GM03348 (cell line): ENCODE measurements at regions not wholly inside any gene's neighbourhood (a gene's known extent, or its start where the extent isn't known, plus 50 kb on each side); places are given as distances from the start of the nearest gene placed in this dataset.

Experiments used
- DNase-seq: peaks from one replicate; pipeline ENCODE4 v3.0.0; 2012; ENCODE audit warnings: low spot score

DNA sequence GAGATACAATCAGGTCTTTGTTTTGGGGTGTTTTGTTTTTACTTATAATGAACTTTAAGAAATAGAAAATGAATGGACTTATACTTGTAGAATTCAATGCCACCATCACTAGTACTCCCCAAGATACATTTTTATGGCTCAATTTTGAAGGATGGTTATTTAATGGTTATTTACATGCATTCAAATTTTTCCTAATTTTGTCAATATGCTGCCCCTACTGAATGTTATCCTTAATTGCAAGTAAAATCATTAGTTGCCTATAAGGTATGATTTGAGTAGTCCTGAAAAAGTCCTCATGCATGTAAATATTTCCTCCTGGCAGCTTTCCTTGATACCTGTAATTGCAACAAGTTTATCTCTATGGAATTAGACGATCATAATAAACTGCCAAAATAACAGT lies 391.2 kb downstream of the BCAT1 start:
- no peak for DNase-seq

DNA sequence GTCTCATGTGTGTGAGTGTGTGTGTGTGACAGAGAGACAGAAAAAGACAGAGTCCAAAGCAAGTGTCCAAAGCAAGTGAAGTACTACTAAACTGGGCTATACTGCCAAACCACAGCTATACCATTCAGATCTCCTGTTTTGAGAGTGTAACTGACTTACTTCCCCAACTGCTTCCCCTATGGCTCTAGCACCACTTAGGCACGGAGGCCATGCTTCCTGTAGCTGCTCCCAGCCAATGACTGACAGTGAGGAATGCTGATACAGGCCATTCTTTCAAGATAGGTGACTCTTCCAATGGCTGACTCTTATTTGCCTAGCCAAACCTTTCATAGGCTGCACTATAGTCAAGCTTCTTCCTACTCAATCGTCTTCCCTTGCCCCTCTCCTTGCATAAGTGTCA lies 393.2 kb downstream of the BCAT1 start:
- DNase-seq = no peak

DNA sequence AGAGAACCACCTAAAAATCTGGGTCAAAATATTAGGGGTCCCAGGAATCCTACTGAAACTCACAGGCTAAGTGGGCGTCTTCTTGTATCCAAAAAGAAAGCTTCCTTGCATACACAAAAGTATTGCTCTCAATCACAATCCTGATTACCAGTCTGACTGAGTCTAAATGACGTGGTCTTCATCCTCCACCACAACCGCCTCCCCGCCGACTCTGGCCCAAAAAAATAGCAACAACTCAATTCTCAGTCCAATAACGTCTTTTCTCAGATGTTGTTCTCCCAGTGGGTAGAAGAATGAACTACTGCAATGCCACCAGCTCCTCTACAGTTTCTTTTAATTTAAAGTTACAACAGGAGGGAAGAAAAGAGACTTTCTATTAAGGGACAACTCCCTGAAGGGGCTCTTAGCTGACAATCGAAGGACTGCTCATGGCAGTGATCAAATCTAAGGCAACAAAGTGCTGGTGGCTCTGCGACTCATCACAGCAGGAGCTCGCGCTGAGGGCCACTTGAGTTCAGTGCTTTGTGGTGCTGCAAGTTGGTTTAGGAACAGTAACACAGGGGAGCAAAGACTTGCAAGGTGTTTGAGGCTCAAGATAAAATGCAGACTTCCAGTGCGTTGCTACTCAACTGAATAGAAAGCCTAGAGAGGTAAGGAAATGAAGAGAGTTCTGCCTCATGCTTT lies 394.1 kb downstream of the BCAT1 start:
- no peak for DNase-seq

DNA sequence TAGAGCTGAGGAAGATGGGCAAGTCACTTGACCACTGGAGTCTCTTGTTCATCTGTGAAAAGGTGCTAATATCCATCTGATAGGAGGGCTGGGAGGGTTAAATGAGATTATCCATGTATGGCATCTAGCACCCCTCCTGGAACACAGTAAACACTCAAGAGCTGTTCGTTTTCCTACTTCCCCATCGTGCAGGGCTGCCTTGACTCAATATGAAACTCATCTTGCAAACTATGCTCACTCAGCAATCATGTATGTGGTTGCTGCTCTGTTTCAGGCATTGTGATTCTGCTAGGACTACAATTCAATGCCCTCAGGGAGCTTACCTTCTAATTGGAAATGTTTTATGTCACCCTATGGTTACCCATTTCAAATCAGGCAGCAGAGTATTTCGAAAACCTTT lies 395.6 kb downstream of the BCAT1 start:
- DNase-seq = no peak

DNA sequence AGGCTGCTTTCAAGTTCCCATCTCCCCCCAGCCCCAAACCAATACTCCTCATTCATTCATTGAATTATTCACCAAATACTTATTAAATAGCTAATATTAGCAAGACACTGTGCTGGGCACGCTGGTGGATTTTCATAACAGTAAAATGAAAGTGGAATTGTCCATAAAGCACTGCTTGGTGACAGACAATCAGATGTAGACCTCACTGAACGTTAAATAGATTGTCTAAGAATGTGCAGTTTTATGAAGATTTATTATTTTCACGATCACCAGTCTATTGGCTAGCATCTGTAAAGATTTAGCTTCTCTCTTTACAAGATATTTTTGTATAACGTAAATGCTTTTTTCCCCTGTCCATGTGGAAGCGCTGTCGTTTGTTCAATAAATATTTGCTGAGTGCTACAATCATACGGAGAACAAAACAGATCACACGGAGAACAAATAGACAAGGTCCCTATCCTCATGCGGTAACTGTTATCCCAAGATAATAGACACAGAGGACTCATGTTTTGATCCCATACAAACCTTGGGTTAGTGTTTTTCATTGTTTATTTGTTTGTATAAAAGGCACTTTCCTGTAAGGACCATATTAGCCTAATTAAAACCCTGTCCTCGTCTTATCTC lies 397.6 kb downstream of the BCAT1 start:
- DNase-seq = no peak

DNA sequence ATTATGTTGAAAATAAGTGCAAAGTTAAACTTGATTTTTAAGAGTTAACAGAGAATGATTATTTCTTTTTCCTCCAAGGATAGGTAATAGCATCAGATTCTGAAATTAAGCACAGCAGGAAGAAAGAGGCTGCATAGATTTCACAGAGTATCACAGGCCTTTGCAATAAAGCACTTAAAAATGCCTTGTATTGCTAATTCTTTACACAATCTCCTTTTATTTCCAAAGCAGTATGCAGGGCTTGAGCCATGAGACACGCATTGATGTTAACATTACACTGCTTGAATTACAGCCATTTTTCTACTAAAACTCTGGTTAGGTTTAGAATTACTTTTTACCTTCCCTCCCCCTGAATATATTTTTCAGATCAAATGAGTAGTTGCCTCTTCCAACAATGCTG lies 398.3 kb downstream of the BCAT1 start:
- no peak for DNase-seq

DNA sequence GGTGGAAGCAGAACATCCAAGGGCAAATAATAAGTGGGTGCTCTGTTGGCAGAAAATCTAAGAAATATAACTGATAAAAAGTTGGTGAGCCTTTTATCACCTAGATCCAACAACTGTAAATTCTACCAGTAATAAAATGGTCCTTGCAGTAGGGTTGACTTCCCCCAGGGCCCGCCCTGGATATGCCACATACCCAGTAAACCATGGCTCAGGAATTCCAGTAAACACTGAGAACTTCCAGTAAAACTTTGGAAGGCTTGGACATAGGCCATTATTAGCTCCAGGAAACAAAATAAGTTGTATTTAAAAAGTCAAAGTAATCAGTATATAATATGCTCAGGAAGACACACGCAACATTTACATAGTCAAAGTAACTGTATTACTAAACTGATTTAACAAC lies 402.2 kb downstream of the BCAT1 start:
- no peak for DNase-seq

DNA sequence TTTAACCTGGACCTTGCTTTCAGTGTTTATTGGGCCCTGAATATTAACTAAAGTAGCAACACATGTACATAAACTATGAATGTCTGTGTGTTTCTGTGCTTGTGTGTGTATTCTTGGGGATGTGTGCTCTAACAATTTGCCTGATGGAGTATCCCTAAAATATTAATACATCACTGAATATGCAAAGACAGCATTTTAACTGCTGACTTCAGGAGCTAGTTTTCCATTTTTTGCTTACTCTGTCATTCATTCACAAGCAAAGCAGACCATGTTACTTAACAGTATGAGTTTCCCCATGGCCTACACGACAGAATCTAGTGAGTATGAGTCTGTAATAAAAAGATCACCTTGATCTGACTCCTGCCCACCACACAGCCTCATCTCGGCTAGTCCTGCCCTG lies 402.8 kb downstream of the BCAT1 start:
- DNase-seq = no peak

DNA sequence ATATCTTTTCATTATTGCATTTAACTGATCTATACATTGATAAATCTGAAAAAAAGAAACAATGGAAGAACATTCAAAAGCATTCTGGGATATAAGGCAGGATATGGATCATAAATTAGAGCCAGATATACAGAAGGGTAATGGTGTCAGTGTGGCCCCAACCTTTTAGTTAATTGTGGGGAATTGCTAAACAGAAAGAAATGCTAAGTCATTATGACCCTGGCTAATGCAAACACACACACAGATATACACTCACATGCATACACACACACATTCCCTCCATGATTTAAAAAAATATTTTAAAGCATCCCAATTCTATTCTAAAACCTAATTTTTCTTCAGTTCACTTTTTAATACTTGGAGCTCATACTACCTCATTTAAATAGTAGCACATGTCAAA lies 404.5 kb downstream of the BCAT1 start:
- no peak for DNase-seq

DNA sequence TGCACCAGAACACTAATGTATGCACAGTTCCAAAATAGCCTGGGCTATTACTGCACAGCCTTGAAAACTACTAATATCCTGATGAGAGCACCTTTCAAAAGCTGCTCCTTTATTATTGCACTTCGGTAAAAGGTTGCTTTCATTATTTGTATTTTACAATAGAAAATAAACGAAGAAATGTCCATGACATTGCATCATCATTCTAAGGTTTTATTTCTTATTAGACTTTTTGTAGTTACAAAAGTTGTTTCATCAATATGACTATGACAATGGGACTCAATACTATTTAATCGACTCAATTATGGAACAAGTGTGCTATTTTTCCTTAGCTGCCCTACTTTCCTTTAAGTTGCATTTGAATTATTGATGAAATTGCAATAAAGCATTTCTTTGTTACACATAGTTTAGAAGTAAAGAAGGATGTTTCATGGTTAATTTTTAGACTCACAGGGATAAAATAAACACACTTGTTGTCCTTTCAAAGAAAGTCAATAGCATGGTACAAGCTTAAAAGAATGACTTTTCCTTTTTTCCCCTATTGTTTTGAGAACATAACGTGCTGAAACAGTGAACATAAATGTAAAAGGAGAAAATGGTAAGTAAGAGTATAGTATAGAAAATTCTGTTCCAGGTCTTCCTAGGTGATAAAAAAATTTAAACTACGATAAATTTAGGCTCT lies 407.6 kb downstream of the BCAT1 start:
- no peak for DNase-seq

DNA sequence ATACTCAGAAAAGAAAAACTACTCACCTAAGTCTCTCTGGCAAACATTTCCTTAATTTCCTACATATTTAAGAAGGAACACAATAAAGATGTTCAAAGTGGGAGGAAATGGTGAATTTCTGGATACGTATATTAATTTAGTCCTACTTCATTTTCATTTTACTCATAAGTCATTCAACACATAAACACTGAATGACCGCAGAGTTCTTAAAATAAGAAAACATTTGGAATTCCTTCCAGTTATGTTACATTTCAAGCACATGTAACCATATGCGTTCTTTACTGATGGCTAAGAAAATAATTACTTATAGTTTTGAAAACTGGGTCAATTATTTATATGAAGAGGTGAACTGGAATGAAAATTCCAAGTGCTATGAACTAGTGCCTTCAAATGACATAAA lies 409.3 kb downstream of the BCAT1 start:
- DNase-seq = no peak

DNA sequence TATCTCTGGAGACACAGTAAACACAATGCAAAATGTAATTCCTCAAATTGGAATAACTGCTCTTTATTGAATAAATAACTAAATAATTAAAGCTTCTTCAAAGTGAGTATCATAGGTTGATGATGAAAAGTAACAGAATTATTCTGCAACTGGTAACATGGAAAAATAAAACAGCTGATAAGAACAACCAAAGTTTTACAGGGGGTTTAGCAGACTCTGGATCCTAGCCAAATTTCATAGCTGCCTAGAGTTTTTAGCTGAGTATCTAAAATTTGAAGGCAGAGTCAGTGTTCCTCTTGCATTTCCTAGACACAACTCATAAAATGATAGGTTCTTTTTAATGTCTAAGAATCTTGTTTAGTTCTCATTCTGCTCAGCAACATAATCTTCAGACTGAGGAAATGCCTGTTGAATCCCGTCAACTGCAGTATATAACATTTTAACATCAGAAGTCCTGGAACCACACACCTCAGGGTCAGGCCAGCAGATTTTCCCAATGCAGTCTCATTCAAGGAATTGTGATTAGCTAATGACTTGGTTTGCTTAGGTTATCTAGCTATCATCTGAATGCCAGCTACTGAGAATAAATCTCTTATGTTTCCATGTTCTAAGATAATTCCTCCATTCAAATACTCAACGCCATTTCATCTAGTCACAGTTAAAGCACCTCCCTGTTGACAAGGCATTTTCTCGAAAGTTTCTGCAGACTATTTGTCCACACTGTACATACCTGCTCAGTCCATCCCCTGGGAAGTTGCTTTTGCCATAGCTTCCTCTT lies 411.6 kb downstream of the BCAT1 start:
- no peak for DNase-seq

DNA sequence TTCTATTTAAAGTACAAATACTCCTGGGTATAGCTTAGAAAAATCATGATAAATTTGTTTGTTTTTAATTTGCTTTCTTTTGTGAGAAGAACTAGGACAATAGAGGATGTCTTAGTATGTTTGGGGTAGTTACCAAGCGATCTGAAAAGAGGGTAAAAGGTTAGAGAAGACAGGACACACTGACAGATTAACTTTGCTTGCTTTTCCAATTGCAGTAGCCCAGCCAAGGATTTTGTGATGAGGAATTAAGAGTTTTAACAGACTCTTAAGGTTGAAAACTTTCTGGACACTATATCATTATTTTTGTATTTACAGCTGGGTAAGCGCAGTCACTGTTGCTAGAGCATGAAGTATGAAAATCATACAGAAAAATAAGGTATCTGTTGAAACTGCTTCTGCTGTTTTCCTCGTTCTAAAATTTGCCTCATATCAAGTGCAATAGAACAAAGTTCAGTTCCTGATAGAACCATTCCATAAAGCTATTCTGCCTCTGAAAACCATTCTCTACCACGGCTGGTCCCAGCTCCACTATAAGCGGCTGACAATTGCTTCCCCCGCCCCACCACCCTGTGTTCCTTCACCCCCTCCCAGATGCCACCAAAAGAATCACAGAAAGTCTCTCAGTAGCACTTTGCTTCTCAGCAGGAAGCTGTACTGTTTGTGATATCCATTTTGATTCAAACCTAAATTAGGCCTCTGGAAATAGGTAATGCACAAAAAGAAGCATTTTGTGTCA lies 413.4 kb downstream of the BCAT1 start:
- no peak for DNase-seq

DNA sequence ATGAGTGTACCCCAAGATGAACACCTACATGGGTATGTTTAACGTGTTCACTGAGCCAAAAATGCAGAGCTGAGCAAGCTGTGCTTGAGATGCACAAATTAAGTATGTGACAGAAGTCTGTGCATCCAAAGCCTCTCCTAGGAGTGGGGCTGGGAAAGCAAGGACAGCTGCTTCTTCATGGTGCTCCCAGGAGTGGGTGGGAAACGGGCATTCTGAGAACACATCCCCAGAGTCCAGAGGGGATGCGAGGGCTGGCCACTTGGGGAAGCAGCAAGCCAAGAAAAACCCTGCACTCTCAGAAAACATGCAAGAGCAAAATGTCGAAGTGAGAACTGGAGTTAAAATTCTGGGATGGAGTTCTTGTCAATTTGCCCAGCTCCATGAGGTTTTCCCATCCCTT lies 414.3 kb downstream of the BCAT1 start:
- DNase-seq = no peak

DNA sequence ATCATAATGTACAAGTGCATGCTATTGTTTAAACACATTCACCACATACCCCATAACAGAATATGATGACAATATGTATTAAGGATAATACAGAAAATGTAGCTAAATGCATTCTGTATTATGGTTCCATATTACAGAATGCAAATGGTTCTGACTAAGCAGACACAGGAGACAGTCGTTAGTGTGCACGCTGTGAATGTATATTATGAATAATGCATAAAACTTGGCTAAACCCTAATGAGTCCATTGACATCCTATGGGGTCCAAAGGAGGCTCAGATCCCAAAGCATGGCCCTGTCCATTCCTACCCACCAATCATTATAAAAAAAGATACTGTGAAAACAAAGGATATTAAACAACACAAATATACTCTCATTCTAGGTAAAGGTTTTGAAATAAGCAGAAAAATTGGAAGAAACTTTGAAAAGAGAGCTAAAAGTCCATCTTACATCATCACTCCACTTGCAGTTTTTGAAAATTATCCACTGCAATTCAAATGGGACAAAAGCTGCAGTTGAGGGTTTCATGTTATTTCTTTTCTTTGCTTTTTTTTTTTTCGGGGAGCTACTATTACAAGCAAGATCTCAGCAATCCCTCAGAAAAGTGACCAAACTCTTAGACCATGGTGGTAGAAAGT lies 415.1 kb downstream of the BCAT1 start:
- no peak for DNase-seq

DNA sequence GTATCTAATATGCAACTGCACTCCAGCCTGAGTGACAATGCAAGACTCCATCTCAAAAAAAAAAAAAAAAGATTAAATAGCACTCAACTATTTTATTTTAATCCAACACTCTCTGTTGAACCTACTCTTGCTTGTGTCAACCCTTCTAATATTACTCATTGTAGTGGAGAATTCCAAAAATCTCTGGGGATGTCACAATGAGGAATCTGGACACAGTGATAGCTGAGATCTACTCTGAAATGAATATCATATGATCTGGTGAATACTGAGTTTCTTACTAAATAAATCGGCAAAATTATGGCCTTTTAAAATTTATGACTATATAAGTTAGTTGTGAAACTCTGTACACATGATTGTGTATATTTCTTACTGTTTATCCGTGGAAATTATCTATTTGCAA lies 418.2 kb downstream of the BCAT1 start:
- no peak for DNase-seq

DNA sequence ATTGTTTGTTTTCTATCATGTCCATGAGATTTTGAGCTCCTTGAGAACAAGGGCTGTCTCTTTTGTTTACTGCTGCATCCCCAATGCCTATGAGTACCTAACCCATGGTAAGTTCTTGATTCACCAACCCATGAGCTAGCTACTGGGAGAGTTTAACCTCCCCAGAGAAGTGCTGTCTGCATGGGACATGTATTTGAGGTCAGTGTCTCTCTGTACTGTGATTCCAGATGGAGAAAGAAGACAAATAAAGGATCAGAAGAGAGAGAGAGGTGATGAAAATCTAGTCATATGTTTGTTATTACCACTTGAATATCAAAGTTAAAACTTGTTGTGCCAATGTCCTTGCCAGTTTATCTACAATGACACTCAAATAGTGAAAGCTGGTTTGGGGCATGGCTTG lies 421.8 kb downstream of the BCAT1 start:
- DNase-seq = no peak

DNA sequence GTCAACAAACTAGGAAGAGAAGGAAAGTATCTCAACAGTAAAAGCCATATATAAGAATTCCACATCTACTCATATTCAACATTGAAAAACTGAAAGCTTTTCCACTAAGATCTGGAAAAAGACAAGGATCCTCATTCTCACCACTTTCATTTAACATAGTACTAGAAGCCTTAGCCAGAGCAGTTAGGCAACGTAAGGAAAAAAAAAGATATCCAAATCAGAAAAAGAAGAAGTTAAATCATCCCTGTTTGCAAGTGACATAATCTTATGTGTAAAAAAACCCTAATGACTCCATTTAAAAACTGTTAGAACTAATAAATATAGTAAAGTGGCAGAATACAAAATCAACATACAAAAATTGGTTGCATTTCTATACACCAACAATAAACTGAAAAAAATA lies 426.2 kb downstream of the BCAT1 start:
- DNase-seq = no peak

DNA sequence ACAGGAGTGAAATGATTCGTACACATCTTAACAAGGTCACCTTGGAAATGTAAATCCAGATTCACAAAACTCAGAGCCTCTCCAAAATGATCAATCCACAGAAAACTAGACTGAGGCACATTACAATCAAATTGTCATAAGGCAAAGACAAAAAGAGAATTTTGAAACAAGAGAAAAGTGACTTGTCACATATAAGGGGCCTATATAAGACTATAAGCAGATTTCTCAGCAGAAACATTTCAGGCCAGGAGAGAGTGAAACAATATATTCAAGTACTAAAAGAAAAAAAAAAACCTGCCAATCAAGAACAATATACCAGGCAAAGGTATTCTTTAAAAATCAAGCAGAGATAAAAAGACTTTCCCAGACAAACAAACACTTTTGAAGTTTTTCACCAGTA lies 429.1 kb downstream of the BCAT1 start:
- no peak for DNase-seq

DNA sequence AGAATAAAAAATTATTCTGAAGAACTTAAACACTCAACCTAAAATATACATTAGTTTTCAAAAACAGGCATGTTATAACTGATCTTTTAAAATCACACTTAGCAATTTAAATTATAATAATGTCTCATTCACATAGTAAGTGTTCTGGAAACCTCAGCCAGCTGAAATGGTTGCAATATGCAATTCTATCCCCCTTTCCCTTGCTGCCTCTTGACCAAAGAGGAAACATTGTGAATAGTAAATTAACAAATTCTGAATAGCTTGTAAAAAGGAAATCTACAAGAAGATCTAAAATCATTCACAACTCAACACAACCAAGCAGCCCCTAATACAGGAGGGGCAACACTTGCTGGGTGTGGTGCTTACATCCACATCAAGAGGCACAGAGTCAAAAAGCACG lies 431.9 kb downstream of the BCAT1 start:
- no peak for DNase-seq

DNA sequence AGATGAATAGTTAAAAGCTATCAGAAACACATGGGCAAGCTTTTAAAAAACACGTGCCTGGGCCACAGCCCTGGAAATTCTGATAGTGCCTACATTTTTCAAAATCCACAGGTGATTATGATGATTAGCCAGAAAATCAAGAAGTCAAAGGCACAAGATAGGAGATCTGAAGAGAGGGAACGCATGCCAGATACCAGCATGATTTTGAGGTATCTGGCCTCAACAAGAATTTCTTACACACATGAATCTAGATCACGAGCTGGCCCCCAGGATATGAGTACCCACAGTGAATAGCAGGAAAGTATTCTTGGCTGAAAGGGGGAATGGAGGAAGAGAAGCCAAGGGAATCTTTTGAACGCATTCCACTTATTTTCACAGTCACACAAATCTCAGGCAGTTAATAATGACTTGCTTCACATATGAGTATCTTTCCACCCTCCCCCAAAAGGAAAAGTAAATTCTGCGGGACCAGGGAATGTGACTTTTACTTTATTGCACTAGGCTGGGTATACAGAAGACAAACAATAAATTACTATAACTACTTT lies 438.2 kb downstream of the BCAT1 start:
- no peak for DNase-seq
